GM12878 (cell line): ENCODE measurements at regions not wholly inside any gene's neighbourhood (a gene's known extent, or its start where the extent isn't known, plus 50 kb on each side); places are given as distances from the start of the nearest gene placed in this dataset.

ENCODE experiments used
- ATAC-seq: fragments of 200-7000 bp; cut with Tn5 transposase; 3 replicates; pipeline ENCODE4 v1.9.1; 2020; ENCODE audit warnings: mild to moderate bottlenecking, moderate library complexity
- BruUV-seq: library from RNA; stranded (reverse); fragments of 400-500 nt; replicated peaks from 2 replicates; lab custom pipeline; 2021; lab: Mats Ljungman, UMichigan
- CTCF ChIA-PET: fragments of 300-600 bp; sonication (Branson Sonifier 250); formaldehyde crosslinking; extraction: SDS; loops from one replicate; lab custom pipeline; 2021; ENCODE audit warnings: inconsistent platforms; lab: Yijun Ruan, JAX
- POLR2A ChIA-PET: fragments of 350-600 bp; formaldehyde crosslinking; extraction: SDS; loops from one replicate; lab custom pipeline; 2021; ENCODE audit warnings: inconsistent platforms; lab: Charles Lee
- RAD21 ChIA-PET: fragments of 300-600 bp; sonication (Branson Sonifier 250); formaldehyde crosslinking; loops from one replicate; lab custom pipeline; 2023; ENCODE audit warnings: antibody characterized with exemption; ENCODE audit not compliant: unreplicated experiment; lab: Charles Lee
- SMC1A ChIA-PET: fragments of 300-600 bp; sonication (Branson Sonifier 250); formaldehyde crosslinking; loops from one replicate; lab custom pipeline; 2023; ENCODE audit not compliant: unreplicated experiment, uncharacterized antibody; lab: Charles Lee
- DNase-seq: peaks from one replicate; pipeline ENCODE4 v3.0.0-alpha.2; 2011; ENCODE audit warnings: low read depth, low spot score
- FAIRE-seq: peaks from 3 replicates; lab custom pipeline; 2011; peaks lifted over from hg19 to GRCh38; lab: Jason Lieb, UNC
- H2AFZ ChIP-seq: 2 replicates; pipeline ENCODE4 v1.6.0; 2011; ENCODE audit warnings: low read depth, low read length, control low read depth; ENCODE audit not compliant: control insufficient read depth
- H3K27ac ChIP-seq: 2 replicates; pipeline ENCODE4 v1.5.1; 2011; ENCODE audit warnings: control low read depth; ENCODE audit not compliant: control insufficient read depth, insufficient read depth
- H3K27me3 ChIP-seq, 2 experiments: replicated peaks in 1 of 2; 2 replicates each; pipeline versions ENCODE4 v1.6.0 to v1.6.1; 2011; ENCODE audit warnings: low read length in 1 of 2; ENCODE audit not compliant: control insufficient read depth in 2 of 2, insufficient read depth in 2 of 2
- H3K36me3 ChIP-seq, 2 experiments: 2 replicates each; pipeline ENCODE4 v1.5.1; 2011; ENCODE audit warnings: low read length in 1 of 2; ENCODE audit not compliant: control insufficient read depth in 2 of 2, insufficient read depth in 2 of 2
- H3K4me1 ChIP-seq: 2 replicates; pipeline ENCODE4 v1.6.1; 2011; ENCODE audit warnings: mild to moderate bottlenecking, low read length, moderate library complexity, mixed read lengths; ENCODE audit not compliant: control insufficient read depth, insufficient read depth
- H3K4me2 ChIP-seq: 2 replicates; pipeline ENCODE4 v1.6.0; 2011; ENCODE audit warnings: control low read depth; ENCODE audit not compliant: control insufficient read depth, insufficient read depth
- H3K4me3 ChIP-seq: fragments of 200-600 bp; sonication (generic); 2 replicates; pipeline ENCODE4 v1.5.1; 2016
- H3K79me2 ChIP-seq: 2 replicates; pipeline ENCODE4 v1.6.0; 2011; ENCODE audit warnings: low read length; ENCODE audit not compliant: control insufficient read depth, insufficient read depth
- H3K9ac ChIP-seq: 2 replicates; pipeline ENCODE4 v1.8.0; 2011; ENCODE audit warnings: low read length, control low read depth, mixed read lengths; ENCODE audit not compliant: control insufficient read depth, insufficient read depth
- H3K9me3 ChIP-seq: replicated peaks from 3 replicates; pipeline ENCODE4 v1.5.1; 2011; ENCODE audit warnings: mild to moderate bottlenecking, low read length; ENCODE audit not compliant: control insufficient read depth, insufficient read depth
- H4K20me1 ChIP-seq: 2 replicates; pipeline ENCODE4 v1.6.0; 2011; ENCODE audit not compliant: control insufficient read depth, insufficient read depth
- CEBPB ChIP-seq, 2 experiments: fragments of 150-350 bp in 1 of 2; IDR thresholded peaks; 2 replicates each; pipeline ENCODE4 v1.6.1; 2012 to 2014; ENCODE audit warnings: low read depth in 2 of 2, low read length in 2 of 2, borderline replicate concordance in 1 of 2, inconsistent platforms in 1 of 2
- EED ChIP-seq: sonication (generic); IDR thresholded peaks from 2 replicates; pipeline ENCODE4 v1.6.1; 2016; ENCODE audit warnings: antibody characterized with exemption, low read depth
- IRF3 ChIP-seq: fragments of 450-650 bp; IDR thresholded peaks from 2 replicates; pipeline ENCODE4 v1.6.1; 2014; ENCODE audit warnings: mild to moderate bottlenecking
- KDM1A ChIP-seq: fragments of 200-600 bp; sonication (generic); IDR thresholded peaks from 2 replicates; pipeline ENCODE4 v1.6.1; 2016; ENCODE audit warnings: borderline replicate concordance
- POLR2A ChIP-seq: IDR thresholded peaks from 2 replicates; pipeline ENCODE4 v1.6.1; 2011; ENCODE audit warnings: low read depth, mild to moderate bottlenecking, low read length
- POLR2AphosphoS2 ChIP-seq: IDR thresholded peaks from 2 replicates; pipeline ENCODE4 v1.6.1; 2011; ENCODE audit warnings: low read depth, mild to moderate bottlenecking, low read length, improper control_type of control experiment, moderate library complexity
- RB1 ChIP-seq: fragments of 450-650 bp; formaldehyde crosslinking; IDR thresholded peaks from 2 replicates; pipeline ENCODE4 v1.6.1; 2017; ENCODE audit warnings: mild to moderate bottlenecking, borderline replicate concordance
- ZBED1 ChIP-seq: IDR thresholded peaks from 2 replicates; pipeline ENCODE4 v1.6.1; 2016; ENCODE audit warnings: borderline replicate concordance
- WGBS: methylation state at CpG from one replicate; pipeline ENCODE4 v1.1.6; 2016; ENCODE audit warnings: low lambda C conversion rate; ENCODE audit not compliant: insufficient replicate concordance, insufficient coverage; ENCODE audit errors: missing lambda C conversion rate; 5-methylcytosine and 5-hydroxymethylcytosine counted together
- in situ Hi-C: fragments of 300-500 bp; cut with MboI; formaldehyde crosslinking; loops from 9 replicates; pipeline ENCODE4 v1.14.3; 2018; ENCODE audit warnings: mixed read lengths
- intact Hi-C: fragments of 100-400 bp; cut with micrococcal nuclease; formaldehyde crosslinking; loops from one replicate; pipeline ENCODE4 v1.14.2; 2022; ENCODE audit not compliant: unreplicated experiment
- TF ChIP-seq, protein P1 (sequence below): IDR thresholded peaks from 2 replicates; pipeline ENCODE4 v1.6.1; 2012; ENCODE audit warnings: improper control_type of control experiment, low read depth, low read length; ENCODE audit not compliant: insufficient replicate concordance

- TF ChIP-seq, protein P1, sequence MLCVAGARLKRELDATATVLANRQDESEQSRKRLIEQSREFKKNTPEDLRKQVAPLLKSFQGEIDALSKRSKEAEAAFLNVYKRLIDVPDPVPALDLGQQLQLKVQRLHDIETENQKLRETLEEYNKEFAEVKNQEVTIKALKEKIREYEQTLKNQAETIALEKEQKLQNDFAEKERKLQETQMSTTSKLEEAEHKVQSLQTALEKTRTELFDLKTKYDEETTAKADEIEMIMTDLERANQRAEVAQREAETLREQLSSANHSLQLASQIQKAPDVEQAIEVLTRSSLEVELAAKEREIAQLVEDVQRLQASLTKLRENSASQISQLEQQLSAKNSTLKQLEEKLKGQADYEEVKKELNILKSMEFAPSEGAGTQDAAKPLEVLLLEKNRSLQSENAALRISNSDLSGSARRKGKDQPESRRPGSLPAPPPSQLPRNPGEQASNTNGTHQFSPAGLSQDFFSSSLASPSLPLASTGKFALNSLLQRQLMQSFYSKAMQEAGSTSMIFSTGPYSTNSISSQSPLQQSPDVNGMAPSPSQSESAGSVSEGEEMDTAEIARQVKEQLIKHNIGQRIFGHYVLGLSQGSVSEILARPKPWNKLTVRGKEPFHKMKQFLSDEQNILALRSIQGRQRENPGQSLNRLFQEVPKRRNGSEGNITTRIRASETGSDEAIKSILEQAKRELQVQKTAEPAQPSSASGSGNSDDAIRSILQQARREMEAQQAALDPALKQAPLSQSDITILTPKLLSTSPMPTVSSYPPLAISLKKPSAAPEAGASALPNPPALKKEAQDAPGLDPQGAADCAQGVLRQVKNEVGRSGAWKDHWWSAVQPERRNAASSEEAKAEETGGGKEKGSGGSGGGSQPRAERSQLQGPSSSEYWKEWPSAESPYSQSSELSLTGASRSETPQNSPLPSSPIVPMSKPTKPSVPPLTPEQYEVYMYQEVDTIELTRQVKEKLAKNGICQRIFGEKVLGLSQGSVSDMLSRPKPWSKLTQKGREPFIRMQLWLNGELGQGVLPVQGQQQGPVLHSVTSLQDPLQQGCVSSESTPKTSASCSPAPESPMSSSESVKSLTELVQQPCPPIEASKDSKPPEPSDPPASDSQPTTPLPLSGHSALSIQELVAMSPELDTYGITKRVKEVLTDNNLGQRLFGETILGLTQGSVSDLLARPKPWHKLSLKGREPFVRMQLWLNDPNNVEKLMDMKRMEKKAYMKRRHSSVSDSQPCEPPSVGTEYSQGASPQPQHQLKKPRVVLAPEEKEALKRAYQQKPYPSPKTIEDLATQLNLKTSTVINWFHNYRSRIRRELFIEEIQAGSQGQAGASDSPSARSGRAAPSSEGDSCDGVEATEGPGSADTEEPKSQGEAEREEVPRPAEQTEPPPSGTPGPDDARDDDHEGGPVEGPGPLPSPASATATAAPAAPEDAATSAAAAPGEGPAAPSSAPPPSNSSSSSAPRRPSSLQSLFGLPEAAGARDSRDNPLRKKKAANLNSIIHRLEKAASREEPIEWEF: no peak
- TF ChIP-seq RB1 (no peak), KDM1A (no peak), POLR2AphosphoS2 (no peak), POLR2A (no peak), EED (no peak), CEBPB (IDR thresholded peaks at IDR 0.05; ENCODE audit: borderline replicate concordance in 1 of 2, low read depth in 2 of 2, low read length in 2 of 2) (no peak)
Observed at GRCh38 chr13:99827011-99827772, 144.4 kb downstream of the ZIC5 start (continued).

DNA sequence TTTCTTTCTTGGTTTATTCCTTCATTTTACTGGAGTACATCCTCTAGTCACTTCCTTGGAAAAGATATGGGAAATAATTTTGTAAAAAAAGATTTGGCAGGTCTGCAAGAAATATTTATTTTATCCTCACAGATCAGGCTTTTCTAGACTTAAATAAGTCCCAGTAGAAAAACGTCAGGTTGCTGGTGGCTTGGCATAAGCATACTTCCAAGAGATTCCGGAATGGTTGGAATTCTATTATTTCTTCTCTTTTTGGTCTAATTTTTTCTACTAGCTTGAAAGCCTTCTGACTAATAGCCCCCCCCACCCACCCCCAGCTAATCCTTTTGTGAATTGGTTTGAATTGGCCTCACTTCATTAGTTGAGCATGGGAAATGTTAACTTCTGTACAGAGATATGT lies 147.6 kb downstream of the ZIC5 start:
- no peak overlapping the region for H2AFZ ChIP-seq
- CTCF ChIA-PET: no interaction called here
- no peak for DNase-seq
- ATAC-seq: no peak
- no peaks in the 10 kb centered on the region for H3K9me3 ChIP-seq
- H3K9ac ChIP-seq: no peak overlapping the region
- no peak overlapping the region for H3K4me3 ChIP-seq
- in situ Hi-C loops (no loop called here), intact Hi-C loops (no loop called here)
- no peaks in the 10 kb centered on the region for H4K20me1 ChIP-seq
- H3K4me1 ChIP-seq: no peaks in the 10 kb centered on the region
- RAD21 ChIA-PET: no interaction called here
- BruUV-seq: no TSS peak
- POLR2A ChIA-PET: no interaction called here
- no peaks in the 10 kb centered on the region for H3K27me3 ChIP-seq
- FAIRE-seq: no peak
- SMC1A ChIA-PET: no interaction called here
- no peak overlapping the region for H3K27ac ChIP-seq
- no peaks in the 10 kb centered on the region for H3K36me3 ChIP-seq
- no peak overlapping the region for H3K4me2 ChIP-seq
- no peaks in the 10 kb centered on the region for H3K79me2 ChIP-seq
- WGBS: 67% methylated on average over 2 of the region's 2 CpGs
- TF ChIP-seq IRF3 (no peak), ZBED1 (no peak)
- TF ChIP-seq, protein P1: no peak
